ENCODE measurements at regions not wholly inside any gene's neighbourhood (a gene's known extent, or its start where the extent isn't known, plus 50 kb on each side); places are given as distances from the start of the nearest gene placed in this dataset.

DNA sequence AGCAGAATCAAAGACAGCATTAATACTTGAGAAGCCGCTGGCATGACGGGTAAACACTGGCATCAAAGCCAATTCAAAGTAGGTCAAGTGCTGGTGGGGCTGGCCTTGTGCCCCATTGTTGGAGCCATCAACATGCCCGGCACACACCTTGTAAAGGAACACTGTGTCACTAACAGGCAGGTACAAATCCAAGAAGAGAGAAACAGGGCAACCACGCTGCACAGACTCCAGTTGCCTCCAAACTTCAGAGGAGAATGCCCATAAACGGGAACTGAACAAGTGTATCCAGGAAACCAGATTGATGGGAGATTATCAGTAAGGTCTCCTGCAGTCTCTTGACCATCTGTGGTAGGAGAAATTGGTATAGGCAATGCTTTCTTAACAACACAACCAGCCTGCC is 127.0 kb upstream of the STXBP5 start:
- no peak for TF ChIP-seq REST (IDR thresholded peaks at IDR 0.05; ENCODE audit: insufficient replicate concordance, low read depth)
- no peak for TF ChIP-seq CTCF (IDR thresholded peaks at IDR 0.05; ENCODE audit: insufficient read depth, low read length)
- TF ChIP-seq SPI1 (IDR thresholded peaks at IDR 0.05; ENCODE audit: borderline replicate concordance, low read depth) = no peak
- no peaks in the 10 kb centered on the region for H3K27me3 ChIP-seq (ENCODE audit: insufficient read depth, poor library complexity, severe bottlenecking)
- no peak overlapping the region for H3K27ac ChIP-seq (replicated peaks)
- no peak overlapping the region for H3K4me3 ChIP-seq (replicated peaks; ENCODE audit: insufficient read depth, low read length)
- DNase-seq (ENCODE audit: low read depth in 1 of 2, low spot score in 1 of 2) = no peak

- Histone ChIP-seq H3K27ac (replicated peaks) (no peak overlapping the region), H3K27me3 (ENCODE audit: insufficient read depth, poor library complexity, severe bottlenecking) (no peaks in the 10 kb centered on the region), H3K4me3 (replicated peaks; ENCODE audit: insufficient read depth, low read length) (no peak overlapping the region)
- no peak for DNase-seq (ENCODE audit: low read depth in 1 of 2, low spot score in 1 of 2)
- no peak for TF ChIP-seq SPI1 (IDR thresholded peaks at IDR 0.05; ENCODE audit: borderline replicate concordance, low read depth)
These were observed 126.1 kb upstream of the STXBP5 start for GRCh38 chr6:147078106-147078505.

- Histone ChIP-seq H3K27me3 (ENCODE audit: insufficient read depth, poor library complexity, severe bottlenecking) (no peaks in the 10 kb centered on the region), H3K27ac (replicated peaks) (no peak overlapping the region), H3K4me3 (replicated peaks; ENCODE audit: insufficient read depth, low read length) (no peak overlapping the region)
- TF ChIP-seq SPI1 (IDR thresholded peaks at IDR 0.05; ENCODE audit: borderline replicate concordance, low read depth) (no peak), GABPA (IDR thresholded peaks at IDR 0.05; ENCODE audit: low read depth) (no peak)
- no peak for DNase-seq (ENCODE audit: low read depth in 1 of 2, low spot score in 1 of 2)
These were observed 125.6 kb upstream of the STXBP5 start for GRCh38 chr6:147078602-147079001.

GRCh38 chr6:147080225-147080624 is 124.0 kb upstream of the STXBP5 start:
- TF ChIP-seq GABPA (IDR thresholded peaks at IDR 0.05; ENCODE audit: low read depth) = no peak
- no peak for TF ChIP-seq POLR2AphosphoS5 (IDR thresholded peaks at IDR 0.05; ENCODE audit: low read depth)
- TF ChIP-seq SPI1 (IDR thresholded peaks at IDR 0.05; ENCODE audit: borderline replicate concordance, low read depth) = no peak
- TF ChIP-seq REST (IDR thresholded peaks at IDR 0.05; ENCODE audit: insufficient replicate concordance, low read depth) = no peak
- no peak for TF ChIP-seq CTCF (IDR thresholded peaks at IDR 0.05; ENCODE audit: insufficient read depth, low read length)
- H3K4me3 ChIP-seq (replicated peaks; ENCODE audit: insufficient read depth, low read length) = no peak overlapping the region
- no peak for DNase-seq (ENCODE audit: low read depth in 1 of 2, low spot score in 1 of 2)
- H3K27me3 ChIP-seq (ENCODE audit: insufficient read depth, poor library complexity, severe bottlenecking) = no peaks in the 10 kb centered on the region
- no peak overlapping the region for H3K27ac ChIP-seq (replicated peaks)

GRCh38 chr6:147081076-147081609 is 123.1 kb upstream of the STXBP5 start:
- Histone ChIP-seq H3K4me3 (replicated peaks; ENCODE audit: insufficient read depth, low read length) (no peak overlapping the region), H3K27ac (replicated peaks) (no peak overlapping the region), H3K27me3 (ENCODE audit: insufficient read depth, poor library complexity, severe bottlenecking) (no peaks in the 10 kb centered on the region)
- TF ChIP-seq CTCF (IDR thresholded peaks at IDR 0.05; ENCODE audit: insufficient read depth, low read length) (no peak), SPI1 (IDR thresholded peaks at IDR 0.05; ENCODE audit: borderline replicate concordance, low read depth) (no peak), GABPA (IDR thresholded peaks at IDR 0.05; ENCODE audit: low read depth) (no peak), POLR2AphosphoS5 (IDR thresholded peaks at IDR 0.05; ENCODE audit: low read depth) (no peak), REST (IDR thresholded peaks at IDR 0.05; ENCODE audit: insufficient replicate concordance, low read depth) (no peak)
- DNase-seq (ENCODE audit: low read depth in 1 of 2, low spot score in 1 of 2) = no peak
